Endothelial cell of hepatic sinusoid (primary cell): ENCODE measurements at regions not wholly inside any gene's neighbourhood (a gene's known extent, or its start where the extent isn't known, plus 50 kb on each side); places are given as distances from the start of the nearest gene placed in this dataset.

ENCODE experiments used
- in situ Hi-C: cut with HindIII; loops from 2 replicates; pipeline ENCODE4 v1.10.0; 2017; ENCODE audit warnings: low sequenced_read_pairs

DNA sequence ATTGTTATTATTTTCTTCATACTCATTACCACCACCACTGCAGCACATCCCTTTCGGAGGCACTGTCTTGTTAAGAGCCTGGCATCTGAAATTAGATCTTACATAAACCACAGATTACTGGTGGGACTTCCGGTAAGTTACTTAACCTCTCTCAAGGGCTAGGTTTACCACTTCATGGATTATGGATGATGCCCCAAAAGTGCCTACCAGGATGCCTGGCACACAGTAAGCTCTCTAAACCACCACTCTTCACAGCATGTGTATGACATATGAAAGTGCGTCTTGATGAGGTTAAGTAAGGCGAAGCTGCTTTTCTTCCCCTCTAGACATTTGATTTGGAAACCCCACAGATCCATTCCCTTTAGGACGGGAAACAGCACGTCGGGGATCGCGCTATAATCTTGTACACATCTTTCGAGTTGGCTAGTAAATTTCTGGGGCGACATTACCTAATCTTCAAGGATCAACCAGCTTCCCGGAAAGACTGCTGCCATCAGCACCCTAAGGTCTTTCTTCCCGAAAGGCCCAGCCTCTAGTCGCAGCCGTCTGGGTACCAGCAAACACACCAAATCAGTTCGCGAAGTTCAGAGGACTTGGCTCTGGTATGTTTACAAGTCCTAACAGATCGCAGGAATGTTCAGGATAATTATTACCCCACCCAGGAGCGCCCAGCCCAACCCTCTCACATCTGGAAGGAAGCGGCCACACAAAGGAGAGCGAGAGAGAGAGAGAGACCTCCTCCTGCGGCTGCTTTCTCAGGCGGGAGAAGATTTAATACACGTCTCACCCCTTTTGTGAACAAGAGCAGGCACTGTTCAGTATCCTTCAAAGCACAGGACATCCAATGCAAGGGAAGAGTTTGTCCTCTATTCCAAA, 155.1 kb upstream of the FRMD4B start:
- in situ Hi-C loops: no loop called here

- in situ Hi-C loops: no loop called here
Measured at GRCh38 chr3:69539134-69539533, 153.2 kb upstream of the FRMD4B start.

DNA sequence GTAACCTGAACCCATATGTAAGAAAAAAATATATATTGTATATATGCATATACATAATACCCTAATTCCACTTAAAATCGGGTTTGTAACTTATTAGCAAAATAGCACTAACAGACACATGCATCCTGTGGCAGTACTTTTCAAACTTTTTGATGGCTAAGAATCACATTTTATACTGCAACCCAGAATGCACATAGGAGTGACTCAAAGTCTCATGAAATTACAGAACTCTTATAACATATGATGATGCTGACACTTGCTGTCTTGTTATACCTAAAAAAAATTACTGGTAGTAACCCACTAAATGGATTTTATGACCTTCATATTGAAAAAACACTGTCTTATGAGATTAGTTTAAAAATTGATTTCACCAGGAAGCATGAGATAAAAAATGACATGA, 152.4 kb upstream of the FRMD4B start:
- in situ Hi-C loops: no loop called here

- in situ Hi-C loops: no loop called here
Measured at GRCh38 chr3:69536306-69537020, 150.6 kb upstream of the FRMD4B start.

DNA sequence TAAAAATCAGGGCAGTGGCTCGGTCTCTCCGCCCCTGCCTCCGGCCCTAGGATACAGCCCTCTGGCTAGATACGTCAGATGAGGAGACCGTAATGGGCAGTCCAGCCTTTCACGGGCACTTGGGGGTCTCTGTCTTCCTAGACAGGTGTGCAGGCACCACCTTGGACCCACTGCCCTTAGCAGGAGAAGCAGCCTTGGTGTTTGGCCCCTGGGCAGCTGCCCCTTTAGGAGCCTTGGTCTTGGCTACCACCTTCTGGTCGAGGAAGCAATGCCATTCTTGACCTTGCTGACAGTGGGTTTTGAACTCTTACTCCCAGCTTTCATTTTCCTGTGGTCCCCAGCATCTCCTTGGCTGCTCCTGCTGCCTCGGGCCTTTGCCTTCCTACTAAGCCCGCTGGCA, 149.7 kb upstream of the FRMD4B start:
- in situ Hi-C loops: no loop called here

GRCh38 chr3:69532547-69533224, 146.8 kb upstream of the FRMD4B start:
- in situ Hi-C loops: no loop called here

GRCh38 chr3:69531576-69532546, 146.0 kb upstream of the FRMD4B start:
- in situ Hi-C loops: no loop called here

- in situ Hi-C loops: no loop called here
Measured at GRCh38 chr3:69530554-69530953, 144.7 kb upstream of the FRMD4B start.

GRCh38 chr3:69527498-69527897, 141.6 kb upstream of the FRMD4B start:
- in situ Hi-C loops: no loop called here

GRCh38 chr3:69524816-69525215, 138.9 kb upstream of the FRMD4B start:
- in situ Hi-C loops: no loop called here

- in situ Hi-C loops: no loop called here
Measured at GRCh38 chr3:69521286-69521685, 135.4 kb upstream of the FRMD4B start.

GRCh38 chr3:69511361-69511760, 125.5 kb upstream of the FRMD4B start:
- in situ Hi-C loops: no loop called here

DNA sequence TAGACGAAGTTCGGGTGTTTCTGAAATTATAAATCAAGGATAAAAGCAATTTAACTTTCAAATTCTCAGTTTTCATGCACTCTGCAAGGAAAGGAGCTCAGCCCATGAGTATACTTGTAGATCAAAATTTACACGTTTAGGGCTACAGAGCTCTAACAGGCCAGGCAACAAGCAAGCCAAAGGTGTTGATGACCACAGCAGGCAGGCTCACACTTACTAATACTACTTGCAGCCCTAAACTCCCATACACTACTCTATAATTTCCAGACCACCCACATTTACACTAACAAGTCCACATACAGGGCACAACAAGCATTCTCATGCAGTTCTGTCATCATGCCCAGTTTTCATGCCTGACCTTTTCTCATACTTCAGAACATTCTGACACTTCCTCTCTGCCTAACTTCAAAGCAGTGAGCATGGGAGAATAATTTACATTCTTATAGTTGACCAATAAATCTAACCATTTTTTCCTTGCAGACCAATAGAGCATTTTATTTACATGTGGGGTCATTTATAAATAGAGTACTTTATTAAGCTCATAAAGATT, 124.7 kb upstream of the FRMD4B start:
- in situ Hi-C loops: no loop called here

DNA sequence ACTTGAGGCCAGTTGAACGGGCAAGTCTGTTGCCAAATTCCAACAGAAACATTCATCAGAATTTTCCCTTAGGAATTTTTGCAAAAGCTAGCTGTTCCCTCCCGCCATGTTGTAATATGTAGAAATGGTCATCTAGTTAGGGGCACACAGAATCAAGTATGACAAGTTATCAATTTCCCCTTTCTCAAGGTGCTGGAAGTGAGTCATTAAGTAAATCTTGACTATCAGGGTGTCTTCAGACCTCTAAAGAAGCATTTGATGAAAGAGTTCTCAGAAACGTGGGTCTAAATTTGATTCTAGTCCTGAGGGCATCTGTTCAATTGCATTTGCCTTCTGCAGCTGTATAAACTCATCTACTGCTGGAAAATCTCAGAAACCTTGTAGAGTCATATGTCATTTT, 123.4 kb upstream of the FRMD4B start:
- in situ Hi-C loops: no loop called here

- in situ Hi-C loops: no loop called here
Measured at GRCh38 chr3:69505770-69506407, 120.0 kb upstream of the FRMD4B start.

GRCh38 chr3:69504232-69504631, 118.3 kb upstream of the FRMD4B start:
- in situ Hi-C loops: no loop called here

GRCh38 chr3:69500604-69501003, 114.7 kb upstream of the FRMD4B start:
- in situ Hi-C loops: no loop called here

GRCh38 chr3:69499899-69500421, 114.1 kb upstream of the FRMD4B start:
- in situ Hi-C loops: loop anchor here (5.0 kb wide), 2 partner anchors 77 to 147 kb away; no protein-coding TSS in a partner anchor

DNA sequence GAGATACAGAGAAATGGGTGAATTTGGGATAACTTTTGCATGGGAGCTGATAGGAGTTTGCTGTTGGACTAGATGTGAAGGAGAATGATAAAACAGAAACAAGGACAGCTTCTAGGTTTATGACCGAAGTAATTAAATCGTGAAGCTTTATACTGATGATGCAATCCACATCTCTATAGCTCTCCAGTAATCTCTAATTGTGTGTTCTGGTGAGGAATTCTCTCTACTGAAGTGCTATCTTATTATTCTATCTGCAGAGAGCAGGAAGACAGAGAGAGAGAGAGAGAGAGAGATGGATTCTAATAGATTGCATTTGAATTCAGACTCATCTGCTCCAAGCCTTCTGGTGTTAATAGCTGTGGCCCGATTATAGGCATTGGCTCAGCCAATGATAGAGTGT, 113.5 kb upstream of the FRMD4B start:
- in situ Hi-C loops: loop anchor here (5.0 kb wide), 2 partner anchors 78 to 148 kb away; no protein-coding TSS in a partner anchor
